Inferior parietal cortex (tissue), 1 donor: ENCODE measurements at regions not wholly inside any gene's neighbourhood (a gene's known extent, or its start where the extent isn't known, plus 50 kb on each side); places are given as distances from the start of the nearest gene placed in this dataset.

Source experiments
- DNase-seq: peaks from one replicate; pipeline ENCODE4 v3.0.0-alpha.2; 2016; ENCODE audit errors: extremely low spot score

GRCh38 chr15:70556151-70556741, 207.1 kb downstream of the UACA start:
- DNase-seq: no peak

- no peak for DNase-seq
Measured at GRCh38 chr15:70555713-70556112, 207.6 kb downstream of the UACA start.

GRCh38 chr15:70547846-70548487, 215.4 kb downstream of the UACA start:
- DNase-seq: no peak

- no peak for DNase-seq
Measured at GRCh38 chr15:70545526-70545925, 217.8 kb downstream of the UACA start.

- no peak for DNase-seq
Measured at GRCh38 chr15:70541511-70541910, 221.8 kb downstream of the UACA start.

GRCh38 chr15:70539912-70540530, 223.3 kb downstream of the UACA start:
- DNase-seq: no peak

GRCh38 chr15:70539409-70539808, 223.9 kb downstream of the UACA start:
- no peak for DNase-seq

GRCh38 chr15:70538278-70538677, 225.1 kb downstream of the UACA start:
- no peak for DNase-seq

- DNase-seq: no peak
Measured at GRCh38 chr15:70535955-70536338, 227.4 kb downstream of the UACA start.

GRCh38 chr15:70535071-70535954, 228.0 kb downstream of the UACA start:
- no peak for DNase-seq

GRCh38 chr15:70533931-70534742, 229.2 kb downstream of the UACA start:
- no peak for DNase-seq

GRCh38 chr15:70532531-70533186, 230.7 kb downstream of the UACA start:
- no peak for DNase-seq

GRCh38 chr15:70531576-70531975, 231.8 kb downstream of the UACA start:
- DNase-seq: no peak

- DNase-seq: no peak
Measured at GRCh38 chr15:70530906-70531305, 232.5 kb downstream of the UACA start.

GRCh38 chr15:70530503-70530902, 232.9 kb downstream of the UACA start:
- no peak for DNase-seq

- DNase-seq: no peak
Measured at GRCh38 chr15:70530017-70530499, 233.3 kb downstream of the UACA start.

GRCh38 chr15:70528816-70529215, 234.5 kb downstream of the UACA start:
- DNase-seq: no peak

- DNase-seq: no peak
Measured at GRCh38 chr15:70528270-70528706, 235.1 kb downstream of the UACA start.

- no peak for DNase-seq
Measured at GRCh38 chr15:70526974-70527325, 236.4 kb downstream of the UACA start.

GRCh38 chr15:70526221-70526973, 237.0 kb downstream of the UACA start:
- no peak for DNase-seq
